ENCODE measurements at regions not wholly inside any gene's neighbourhood (a gene's known extent, or its start where the extent isn't known, plus 50 kb on each side); places are given as distances from the start of the nearest gene placed in this dataset.
A peak's percentile ranks its signal among the peaks of the same experiment; 100 is the strongest.

GRCh38 chr18:73419531-73419930 is 551.7 kb upstream of the NETO1 start:
- no peak for DNase-seq (ENCODE audit: low read depth)
- no peak for TF ChIP-seq CTCF (conservative IDR thresholded peaks at IDR 0.05; ENCODE audit: low read length)
- H3K4me3 ChIP-seq (ENCODE audit: low read length), result no peak overlapping the region

- no peak for DNase-seq (ENCODE audit: low read depth)
- no peak overlapping the region for H3K4me3 ChIP-seq (ENCODE audit: low read length)
- no peak for TF ChIP-seq CTCF (conservative IDR thresholded peaks at IDR 0.05; ENCODE audit: low read length)
These were observed 546.8 kb upstream of the NETO1 start for GRCh38 chr18:73414598-73414997.

GRCh38 chr18:73414069-73414468 is 546.3 kb upstream of the NETO1 start:
- H3K4me3 ChIP-seq (ENCODE audit: low read length), result no peak overlapping the region
- TF ChIP-seq CTCF (conservative IDR thresholded peaks at IDR 0.05; ENCODE audit: low read length), result no peak
- no peak for DNase-seq (ENCODE audit: low read depth)

- no peak for TF ChIP-seq CTCF (conservative IDR thresholded peaks at IDR 0.05; ENCODE audit: low read length)
- no peak overlapping the region for H3K4me3 ChIP-seq (ENCODE audit: low read length)
- DNase-seq (ENCODE audit: low read depth), result peak; percentile 24
These were observed 541.5 kb upstream of the NETO1 start for GRCh38 chr18:73409242-73409641.

GRCh38 chr18:73408469-73408868 is 540.7 kb upstream of the NETO1 start:
- TF ChIP-seq CTCF (conservative IDR thresholded peaks at IDR 0.05; ENCODE audit: low read length), result no peak
- no peak overlapping the region for H3K4me3 ChIP-seq (ENCODE audit: low read length)
- DNase-seq (ENCODE audit: low read depth), result peak; percentile 32

- peak; percentile 55 for DNase-seq (ENCODE audit: low read depth)
- TF ChIP-seq CTCF (conservative IDR thresholded peaks at IDR 0.05; ENCODE audit: low read length), result no peak
- H3K4me3 ChIP-seq (ENCODE audit: low read length), result no peak overlapping the region
These were observed 539.7 kb upstream of the NETO1 start for GRCh38 chr18:73407506-73407905.

- no peak overlapping the region for H3K4me3 ChIP-seq (ENCODE audit: low read length)
- TF ChIP-seq CTCF (conservative IDR thresholded peaks at IDR 0.05; ENCODE audit: low read length), result no peak
- peak; percentile 22 for DNase-seq (ENCODE audit: low read depth)
These were observed 516.5 kb upstream of the NETO1 start for GRCh38 chr18:73384246-73384645.

Data from AG10803 (cell line).